HepG2 (cell line): ENCODE measurements at regions not wholly inside any gene's neighbourhood (a gene's known extent, or its start where the extent isn't known, plus 50 kb on each side); places are given as distances from the start of the nearest gene placed in this dataset.
A peak's percentile ranks its signal among the peaks of the same experiment; 100 is the strongest.

Experiments used
- ARID4A ChIP-seq: sonication (generic); formaldehyde crosslinking; IDR thresholded peaks from 2 replicates; pipeline ENCODE4 v1.5.0; 2020; ENCODE audit warnings: mild to moderate bottlenecking, missing genetic modification reagents, borderline replicate concordance
- BCL3 ChIP-seq: sonication (generic); formaldehyde crosslinking; IDR thresholded peaks from 2 replicates; pipeline ENCODE4 v1.5.1; 2020; ENCODE audit warnings: mild to moderate bottlenecking, missing genetic modification reagents, moderate library complexity
- DMAP1 ChIP-seq: IDR thresholded peaks from 2 replicates; pipeline ENCODE4 v1.6.1; 2016
- FIP1L1 ChIP-seq: fragments of 200-400 bp; formaldehyde crosslinking; IDR thresholded peaks from 2 replicates; pipeline ENCODE4 v1.6.1; 2018; ENCODE audit warnings: low read depth, mild to moderate bottlenecking, low read length, moderate library complexity, borderline replicate concordance; ENCODE audit not compliant: insufficient read depth
- FOXO4 ChIP-seq: sonication (generic); formaldehyde crosslinking; conservative IDR thresholded peaks from 2 replicates; pipeline ENCODE4 v1.8.1; 2023; ENCODE audit warnings: missing genetic modification reagents
- GTF2F1 ChIP-seq: fragments of 150-350 bp; IDR thresholded peaks from 2 replicates; pipeline ENCODE4 v1.6.1; 2014; ENCODE audit warnings: low read length
- GZF1 ChIP-seq: sonication (generic); formaldehyde crosslinking; IDR thresholded peaks from 2 replicates; pipeline ENCODE4 v1.5.1; 2020; ENCODE audit warnings: mild to moderate bottlenecking, missing genetic modification reagents
- ISX ChIP-seq: sonication (generic); formaldehyde crosslinking; conservative IDR thresholded peaks from 2 replicates; pipeline ENCODE4 v1.5.0; 2020; ENCODE audit warnings: missing genetic modification reagents
- MAF1 ChIP-seq: sonication (generic); formaldehyde crosslinking; IDR thresholded peaks from 2 replicates; pipeline ENCODE4 v1.5.0; 2020; ENCODE audit warnings: missing genetic modification reagents, borderline replicate concordance
- MTA3 ChIP-seq: sonication (generic); formaldehyde crosslinking; IDR thresholded peaks from 2 replicates; pipeline ENCODE4 v1.4.0; 2020; ENCODE audit warnings: missing genetic modification reagents
- NR3C1 ChIP-seq: sonication (generic); formaldehyde crosslinking; IDR thresholded peaks from 2 replicates; pipeline ENCODE4 v1.4.0; 2020; ENCODE audit warnings: missing genetic modification reagents
- SP1 ChIP-seq, 2 experiments: fragments of 450-650 bp in 1 of 2; sonication (generic) in 1 of 2; formaldehyde crosslinking in 1 of 2; IDR thresholded peaks; 2 replicates each; pipeline versions ENCODE4 v1.4.0 to v1.6.1; 2016 to 2020; ENCODE audit warnings: missing genetic modification reagents in 1 of 2
- STAT5B ChIP-seq: sonication (generic); formaldehyde crosslinking; IDR thresholded peaks from 2 replicates; pipeline ENCODE4 v1.4.0; 2020; ENCODE audit warnings: missing genetic modification reagents
- TERF1 ChIP-seq: sonication (generic); formaldehyde crosslinking; IDR thresholded peaks from 2 replicates; pipeline ENCODE4 v1.8.0; 2022; ENCODE audit warnings: mild to moderate bottlenecking, missing genetic modification reagents, moderate library complexity
- ZMYM3 ChIP-seq: sonication (generic); formaldehyde crosslinking; IDR thresholded peaks from 2 replicates; pipeline ENCODE4 v1.5.1; 2020; ENCODE audit warnings: mild to moderate bottlenecking, missing genetic modification reagents
- ZNF280B ChIP-seq: sonication (generic); formaldehyde crosslinking; IDR thresholded peaks from 2 replicates; pipeline ENCODE4 v1.5.0; 2020; ENCODE audit warnings: missing genetic modification reagents, mild to moderate bottlenecking, borderline replicate concordance
- ZNF296 ChIP-seq: sonication (generic); formaldehyde crosslinking; conservative IDR thresholded peaks from 2 replicates; pipeline ENCODE4 v1.5.0; 2020; ENCODE audit warnings: mild to moderate bottlenecking, missing genetic modification reagents
- ZNF558 ChIP-seq: sonication (generic); formaldehyde crosslinking; IDR thresholded peaks from 2 replicates; pipeline ENCODE4 v1.9.0; 2022; ENCODE audit warnings: mild to moderate bottlenecking, missing genetic modification reagents, borderline replicate concordance
- ZNF614 ChIP-seq: IDR thresholded peaks from 2 replicates; pipeline ENCODE4 v1.6.1; 2018; ENCODE audit warnings: missing biosample characterization, missing genetic modification reagents, inconsistent platforms, borderline replicate concordance
- ZSCAN5A ChIP-seq: sonication (generic); formaldehyde crosslinking; IDR thresholded peaks from 2 replicates; pipeline ENCODE4 v1.8.0; 2022; ENCODE audit warnings: mild to moderate bottlenecking, missing genetic modification reagents, borderline replicate concordance

- TF ChIP-seq ZNF280B (no peak), FOXO4 (CRISPR knock-in tag) (no peak), ISX (CRISPR knock-in tag) (no peak), TERF1 (CRISPR knock-in tag) (no peak), ARID4A (CRISPR knock-in tag) (no peak; the same call in 1 of the 2 replicates), BCL3 (CRISPR knock-in tag) (no peak), STAT5B (CRISPR knock-in tag) (no peak), FIP1L1 (no peak), ZNF614 (CRISPR knock-in tag) (0 out of 2 replicates have a peak, but pooled peaks have one; percentile 43), DMAP1 (CRISPR knock-in tag) (no peak), MTA3 (CRISPR knock-in tag) (no peak), ZNF558 (CRISPR knock-in tag) (no peak), ZSCAN5A (CRISPR knock-in tag) (no peak; the same call in 1 of the 2 replicates), NR3C1 (no peak), GTF2F1 (no peak), GZF1 (CRISPR knock-in tag) (no peak), ZMYM3 (CRISPR knock-in tag) (no peak), ZNF296 (CRISPR knock-in tag) (no peak), SP1 (IDR thresholded peaks at IDR 0.05) (no peak), SP1 (CRISPR knock-in tag; IDR thresholded peaks at IDR 0.05) (no peak), MAF1 (CRISPR knock-in tag) (no peak)
Observed at GRCh38 chr7:13185139-13185538, 497.7 kb downstream of the ARL4A start (continued).
